Activated CD4-positive, alpha-beta T cell treated with anti-CD3 and anti-CD28 coated beads for 36 hours (primary cell): ENCODE measurements at regions not wholly inside any gene's neighbourhood (a gene's known extent, or its start where the extent isn't known, plus 50 kb on each side); places are given as distances from the start of the nearest gene placed in this dataset.
"Not testable (repeated sequence)": the region's sequence is repeated elsewhere in the genome, so short reads cannot be mapped to it uniquely, and the experiment has no call there.

Source experiments
- ATAC-seq: fragments of 200-7000 bp; cut with Tn5 transposase; one replicate; pipeline ENCODE4 v1.10.0; 2021; ENCODE audit warnings: mild to moderate bottlenecking, moderate library complexity
- CTCF ChIA-PET: fragments of 350-600 bp; sonication (Branson Sonifier 250); formaldehyde crosslinking; loops from one replicate; lab custom pipeline; 2021; ENCODE audit warnings: antibody characterized with exemption; lab: Charles Lee
- POLR2A ChIA-PET: fragments of 350-600 bp; sonication (Branson Sonifier 250); formaldehyde crosslinking; loops from one replicate; lab custom pipeline; 2021; ENCODE audit warnings: antibody characterized with exemption, inconsistent platforms; lab: Charles Lee
- DNase-seq: peaks from one replicate; pipeline ENCODE4 v3.0.0-alpha.2; 2020
- H3K27ac Mint-ChIP-seq: one replicate; pipeline ENCODE4 v1.8.0; 2021; ENCODE audit warnings: mixed read lengths
- H3K27me3 Mint-ChIP-seq: one replicate; pipeline ENCODE4 v1.8.0; 2021; ENCODE audit warnings: mixed read lengths
- H3K36me3 Mint-ChIP-seq: one replicate; pipeline ENCODE4 v1.8.0; 2021; ENCODE audit warnings: low read depth, mixed read lengths
- H3K4me1 Mint-ChIP-seq: one replicate; pipeline ENCODE4 v1.8.0; 2021; ENCODE audit warnings: mixed read lengths
- H3K4me3 Mint-ChIP-seq: one replicate; pipeline ENCODE4 v1.8.0; 2021; ENCODE audit warnings: mild to moderate bottlenecking, moderate library complexity, mixed read lengths
- H3K9me3 Mint-ChIP-seq: one replicate; pipeline ENCODE4 v1.8.0; 2021; ENCODE audit warnings: low read depth, mixed read lengths
- intact Hi-C, 2 experiments: fragments of 100-400 bp; cut with DNase I in 1 of 2; cut with micrococcal nuclease in 1 of 2; formaldehyde crosslinking; loops; one replicate each; pipeline versions ENCODE4 v1.14.2 to v1.15.1; 2022 to 2024; cut with DNase I, micrococcal nuclease

GRCh38 chr2:116513991-116514390 is 1300.5 kb upstream of the DDX18 start:
- no peaks in the 10 kb centered on the region for H3K36me3 Mint-ChIP-seq
- peaks cover 14% of the 10 kb centered on the region for H3K9me3 Mint-ChIP-seq
- CTCF ChIA-PET, result no interaction called here
- ATAC-seq (no peak), DNase-seq (no peak)
- H3K4me1 Mint-ChIP-seq, result no peaks in the 10 kb centered on the region
- intact Hi-C loops, result no loop called here
- POLR2A ChIA-PET, result no interaction called here
- H3K4me3 Mint-ChIP-seq, result no peak overlapping the region
- no peak overlapping the region for H3K27ac Mint-ChIP-seq
- no peaks in the 10 kb centered on the region for H3K27me3 Mint-ChIP-seq

- CTCF ChIA-PET, result no interaction called here
- H3K9me3 Mint-ChIP-seq, result peaks cover 13% of the 10 kb centered on the region
- H3K27ac Mint-ChIP-seq, result no peak overlapping the region
Measured at GRCh38 chr2:116517936-116518335, 1296.6 kb upstream of the DDX18 start.

GRCh38 chr2:116537811-116538210 is 1276.7 kb upstream of the DDX18 start:
- H3K36me3 Mint-ChIP-seq, result no peaks in the 10 kb centered on the region
- no peaks in the 10 kb centered on the region for H3K4me1 Mint-ChIP-seq
- H3K27me3 Mint-ChIP-seq, result no peaks in the 10 kb centered on the region
- no peak for ATAC-seq
- no peak overlapping the region for H3K4me3 Mint-ChIP-seq
- H3K27ac Mint-ChIP-seq, result no peak overlapping the region
- DNase-seq, result no peak
- intact Hi-C loops, result no loop called here
- H3K9me3 Mint-ChIP-seq, result peaks cover 14% of the 10 kb centered on the region
- CTCF ChIA-PET, result no interaction called here
- POLR2A ChIA-PET, result no interaction called here

More at GRCh38 chr2:116517936-116518335, 1296.6 kb upstream of the DDX18 start:
- Mint-ChIP-seq H3K36me3 (no peaks in the 10 kb centered on the region), H3K27me3 (no peaks in the 10 kb centered on the region), H3K4me3 (no peak overlapping the region), H3K4me1 (no peaks in the 10 kb centered on the region)
- intact Hi-C loops, result no loop called here
- ATAC-seq, result no peak
- no peak for DNase-seq
- POLR2A ChIA-PET, result no interaction called here

GRCh38 chr2:116545286-116546068 is 1269.0 kb upstream of the DDX18 start:
- CTCF ChIA-PET, result no interaction called here

GRCh38 chr2:116552738-116553419 is 1261.6 kb upstream of the DDX18 start:
- POLR2A ChIA-PET, intact Hi-C loops: not testable (repeated sequence)

More at GRCh38 chr2:116545286-116546068, 1269.0 kb upstream of the DDX18 start:
- POLR2A ChIA-PET, result no interaction called here
- Mint-ChIP-seq H3K4me3 (no peak overlapping the region), H3K9me3 (peaks cover 15% of the 10 kb centered on the region), H3K4me1 (no peaks in the 10 kb centered on the region), H3K27ac (no peak overlapping the region), H3K27me3 (no peaks in the 10 kb centered on the region), H3K36me3 (no peaks in the 10 kb centered on the region)
- ATAC-seq (no peak), DNase-seq (no peak)
- intact Hi-C loops, result no loop called here

GRCh38 chr2:116580209-116580608 is 1234.3 kb upstream of the DDX18 start:
- no peaks in the 10 kb centered on the region for H3K4me1 Mint-ChIP-seq
- H3K27me3 Mint-ChIP-seq, result no peaks in the 10 kb centered on the region
- no peaks in the 10 kb centered on the region for H3K36me3 Mint-ChIP-seq
- ATAC-seq (no peak), DNase-seq (no peak)
- ChIA-PET POLR2A (no interaction called here), CTCF (no interaction called here)
- no peak overlapping the region for H3K4me3 Mint-ChIP-seq
- peaks cover 19% of the 10 kb centered on the region for H3K9me3 Mint-ChIP-seq
- no peak overlapping the region for H3K27ac Mint-ChIP-seq
- intact Hi-C loops, result no loop called here

More at GRCh38 chr2:116552738-116553419, 1261.6 kb upstream of the DDX18 start:
- ATAC-seq, H3K27ac Mint-ChIP-seq, H3K36me3 Mint-ChIP-seq, H3K4me1 Mint-ChIP-seq, H3K27me3 Mint-ChIP-seq, CTCF ChIA-PET, H3K4me3 Mint-ChIP-seq, DNase-seq: not testable (repeated sequence)
- peaks cover 18% of the 10 kb centered on the region for H3K9me3 Mint-ChIP-seq

GRCh38 chr2:116582850-116583249 is 1231.6 kb upstream of the DDX18 start:
- CTCF ChIA-PET, result no interaction called here
- DNase-seq (no peak), ATAC-seq (no peak)
- no peaks in the 10 kb centered on the region for H3K27me3 Mint-ChIP-seq
- no peak overlapping the region for H3K4me3 Mint-ChIP-seq
- POLR2A ChIA-PET, result no interaction called here
- intact Hi-C loops, result no loop called here
- peaks cover 12% of the 10 kb centered on the region for H3K9me3 Mint-ChIP-seq
- no peaks in the 10 kb centered on the region for H3K4me1 Mint-ChIP-seq
- no peaks in the 10 kb centered on the region for H3K36me3 Mint-ChIP-seq
- no peak overlapping the region for H3K27ac Mint-ChIP-seq

- Mint-ChIP-seq H3K36me3 (no peaks in the 10 kb centered on the region), H3K27me3 (no peaks in the 10 kb centered on the region), H3K27ac (no peak overlapping the region), H3K4me1 (no peaks in the 10 kb centered on the region), H3K9me3 (peaks cover 19% of the 10 kb centered on the region), H3K4me3 (no peak overlapping the region)
- POLR2A ChIA-PET, result no interaction called here
- intact Hi-C loops, result no loop called here
- ATAC-seq (no peak), DNase-seq (no peak)
- CTCF ChIA-PET, result interaction anchor here (1.1 kb wide), 1 partner anchor 11 kb away, joined by 3 read pairs; no protein-coding TSS in a partner anchor
Measured at GRCh38 chr2:116585669-116586327, 1228.7 kb upstream of the DDX18 start.

GRCh38 chr2:116586328-116586689 is 1228.2 kb upstream of the DDX18 start:
- H3K4me1 Mint-ChIP-seq, result no peaks in the 10 kb centered on the region
- no peak overlapping the region for H3K27ac Mint-ChIP-seq
- ChIA-PET POLR2A (no interaction called here), CTCF (no interaction called here)
- ATAC-seq (no peak), DNase-seq (no peak)
- H3K36me3 Mint-ChIP-seq, result no peaks in the 10 kb centered on the region
- no peak overlapping the region for H3K4me3 Mint-ChIP-seq
- no peaks in the 10 kb centered on the region for H3K27me3 Mint-ChIP-seq
- H3K9me3 Mint-ChIP-seq, result peaks cover 19% of the 10 kb centered on the region
- intact Hi-C loops, result no loop called here
